Neural progenitor cell (in vitro differentiated cells): ENCODE measurements at regions not wholly inside any gene's neighbourhood (a gene's known extent, or its start where the extent isn't known, plus 50 kb on each side); places are given as distances from the start of the nearest gene placed in this dataset.

Experiments used
- EZH2 ChIP-seq: fragments of 200-600 bp; sonication (generic); IDR thresholded peaks from 2 replicates; pipeline ENCODE4 v1.6.1; 2017; ENCODE audit warnings: antibody characterized with exemption, mild to moderate bottlenecking, moderate library complexity
- EZH2phosphoT487 ChIP-seq: fragments of 200-600 bp; sonication (generic); IDR thresholded peaks from 2 replicates; pipeline ENCODE4 v1.6.1; 2017; ENCODE audit warnings: antibody characterized with exemption
- TF ChIP-seq, protein P1 (sequence below): fragments of 200-600 bp; sonication (generic); IDR thresholded peaks from 2 replicates; pipeline ENCODE4 v1.5.1; 2017; ENCODE audit warnings: antibody characterized with exemption, mild to moderate bottlenecking

DNA sequence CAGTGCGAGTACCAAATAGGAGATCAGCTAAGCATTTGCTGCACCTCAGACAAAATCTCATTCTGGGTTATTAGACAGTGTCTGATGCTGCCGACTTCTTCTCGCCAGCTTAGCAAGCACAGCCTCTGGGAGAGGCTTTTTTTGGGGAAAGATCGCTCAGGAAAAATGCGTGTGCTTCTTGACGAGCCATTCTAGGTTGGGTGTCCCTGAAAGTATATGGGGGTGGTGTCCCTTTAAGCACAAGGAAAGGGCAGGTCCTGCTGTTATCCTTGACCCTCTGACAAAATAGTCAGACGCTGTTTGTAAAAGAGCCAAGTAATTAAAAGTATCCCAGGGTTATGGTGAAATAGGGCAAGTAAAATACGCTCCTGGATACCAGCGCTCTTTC, 540.1 kb upstream of the FZD8 start:
- TF ChIP-seq, protein P1, sequence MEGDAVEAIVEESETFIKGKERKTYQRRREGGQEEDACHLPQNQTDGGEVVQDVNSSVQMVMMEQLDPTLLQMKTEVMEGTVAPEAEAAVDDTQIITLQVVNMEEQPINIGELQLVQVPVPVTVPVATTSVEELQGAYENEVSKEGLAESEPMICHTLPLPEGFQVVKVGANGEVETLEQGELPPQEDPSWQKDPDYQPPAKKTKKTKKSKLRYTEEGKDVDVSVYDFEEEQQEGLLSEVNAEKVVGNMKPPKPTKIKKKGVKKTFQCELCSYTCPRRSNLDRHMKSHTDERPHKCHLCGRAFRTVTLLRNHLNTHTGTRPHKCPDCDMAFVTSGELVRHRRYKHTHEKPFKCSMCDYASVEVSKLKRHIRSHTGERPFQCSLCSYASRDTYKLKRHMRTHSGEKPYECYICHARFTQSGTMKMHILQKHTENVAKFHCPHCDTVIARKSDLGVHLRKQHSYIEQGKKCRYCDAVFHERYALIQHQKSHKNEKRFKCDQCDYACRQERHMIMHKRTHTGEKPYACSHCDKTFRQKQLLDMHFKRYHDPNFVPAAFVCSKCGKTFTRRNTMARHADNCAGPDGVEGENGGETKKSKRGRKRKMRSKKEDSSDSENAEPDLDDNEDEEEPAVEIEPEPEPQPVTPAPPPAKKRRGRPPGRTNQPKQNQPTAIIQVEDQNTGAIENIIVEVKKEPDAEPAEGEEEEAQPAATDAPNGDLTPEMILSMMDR, result no peak
- TF ChIP-seq EZH2phosphoT487, result no peak
- no peak for TF ChIP-seq EZH2
